Erythroblast (primary cell): ENCODE measurements at regions not wholly inside any gene's neighbourhood (a gene's known extent, or its start where the extent isn't known, plus 50 kb on each side); places are given as distances from the start of the nearest gene placed in this dataset.

Source experiments
- DNase-seq, 2 experiments: peaks; one replicate each; lab custom pipeline; 2025; lab: John Stamatoyannopoulos, UW
- GATA1 ChIP-seq: IDR thresholded peaks from 2 replicates; pipeline ENCODE4 v1.6.1; 2011; ENCODE audit warnings: low read depth, mild to moderate bottlenecking, control low read depth, low read length, moderate library complexity
- POLR2A ChIP-seq: IDR thresholded peaks from 2 replicates; pipeline ENCODE4 v1.6.1; 2011; ENCODE audit warnings: mild to moderate bottlenecking, low read length

DNA sequence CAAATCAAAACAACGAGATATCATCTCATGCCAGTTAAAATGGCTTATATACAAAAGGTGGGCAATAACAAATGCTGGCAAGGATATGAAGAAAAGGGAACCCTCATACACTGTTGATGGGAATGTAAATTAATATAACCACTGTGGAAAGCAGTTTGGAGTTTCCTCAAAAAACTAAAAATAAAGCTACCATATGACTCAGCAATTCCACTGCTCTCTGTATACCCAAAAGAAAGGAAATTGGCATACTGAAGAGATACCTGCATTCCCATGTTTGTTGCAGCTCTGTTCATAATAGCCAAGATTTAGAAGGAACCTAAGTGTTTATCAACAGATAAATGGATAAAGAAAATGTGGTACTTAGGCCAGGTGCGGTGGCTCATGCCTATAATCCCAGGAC, 124.8 kb downstream of the MSTN start:
- DNase-seq = no peak
- TF ChIP-seq GATA1 (no peak), POLR2A (no peak)

DNA sequence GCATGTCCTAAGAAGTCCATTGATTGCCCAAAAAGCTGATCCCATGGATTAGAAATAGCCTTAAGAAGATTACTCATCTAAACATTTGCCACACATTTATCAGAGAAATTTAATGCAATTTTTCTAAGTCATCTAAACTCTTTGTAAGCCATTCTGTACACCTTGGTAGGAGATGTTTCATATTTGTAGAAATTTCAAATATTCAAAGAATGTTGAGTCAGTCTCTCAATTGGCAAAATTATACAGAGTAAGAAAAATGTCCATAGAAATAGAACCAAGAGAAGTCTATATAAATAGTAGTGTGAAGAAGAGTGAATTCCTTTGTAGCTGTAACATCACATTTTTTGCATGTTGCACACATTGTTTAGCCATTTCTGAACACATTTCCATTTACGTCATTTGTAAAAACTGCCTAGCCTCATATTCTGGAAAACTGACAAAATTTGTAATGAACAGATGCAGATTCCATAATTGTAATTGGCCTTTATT, 128.6 kb downstream of the MSTN start:
- no peak for DNase-seq
- TF ChIP-seq POLR2A (no peak), GATA1 (no peak)

DNA sequence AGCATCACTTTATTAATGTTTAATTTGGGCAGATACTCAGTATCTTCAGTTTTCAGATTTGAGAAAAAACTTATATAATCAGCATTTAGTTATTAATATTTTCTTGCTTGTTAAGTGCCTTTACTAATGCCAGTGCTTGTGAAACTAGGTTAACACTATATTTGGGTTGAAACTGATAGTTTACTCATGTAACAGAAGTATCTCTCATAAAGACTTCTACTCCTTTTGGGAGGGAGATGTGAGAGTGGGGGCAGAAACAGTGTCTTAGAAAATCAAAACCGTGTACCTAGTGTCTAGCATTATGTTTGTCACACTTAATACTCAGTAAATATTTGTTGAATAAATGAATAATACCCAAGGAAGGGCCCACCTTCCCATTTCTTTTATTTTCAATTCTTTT, 129.5 kb downstream of the MSTN start:
- no peak for DNase-seq
- no peak for TF ChIP-seq POLR2A
- TF ChIP-seq GATA1 = no peak

DNA sequence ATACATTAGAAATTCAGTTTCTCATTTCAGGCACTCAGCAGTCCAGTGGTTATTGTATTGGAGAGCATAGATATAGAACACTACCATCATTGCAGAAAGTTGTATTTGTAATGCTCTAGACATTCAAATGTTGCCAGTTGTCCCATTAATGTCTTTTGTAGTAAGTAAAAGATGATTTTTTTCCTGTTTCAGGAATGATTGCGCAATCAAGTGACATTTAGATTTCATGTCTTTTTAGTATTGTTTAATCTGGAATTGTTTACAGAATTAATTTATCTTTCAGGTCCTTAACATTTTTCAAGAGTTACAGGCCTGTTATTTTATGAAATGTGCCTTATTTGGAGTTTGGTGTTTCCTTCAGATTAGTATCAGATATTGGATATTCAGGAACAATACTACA, 134.7 kb downstream of the MSTN start:
- no peak for DNase-seq
- TF ChIP-seq GATA1 = no peak
